ENCODE measurements at regions not wholly inside any gene's neighbourhood (a gene's known extent, or its start where the extent isn't known, plus 50 kb on each side); places are given as distances from the start of the nearest gene placed in this dataset.

DNA sequence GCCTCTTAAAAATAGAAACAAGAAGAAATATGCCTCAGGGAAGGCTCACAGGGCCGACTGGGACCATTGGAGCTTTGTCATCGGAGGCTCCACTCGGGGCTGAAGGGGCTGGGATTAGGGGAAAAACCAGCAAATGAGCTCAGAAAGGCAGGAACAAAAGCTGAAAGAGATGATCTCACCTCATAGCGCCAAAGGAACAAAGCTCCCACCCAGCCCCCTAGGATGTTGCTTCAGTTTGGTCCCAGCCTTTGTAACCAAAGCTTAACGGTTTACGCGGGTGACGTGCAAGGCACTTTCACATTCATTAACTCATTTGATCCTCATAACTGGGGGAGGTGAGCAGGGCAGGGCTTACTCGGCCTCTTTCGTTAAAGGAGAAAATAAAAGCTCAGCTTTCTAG, 168.5 kb upstream of the DYNLRB2 start:
- TF ChIP-seq, protein P1, sequence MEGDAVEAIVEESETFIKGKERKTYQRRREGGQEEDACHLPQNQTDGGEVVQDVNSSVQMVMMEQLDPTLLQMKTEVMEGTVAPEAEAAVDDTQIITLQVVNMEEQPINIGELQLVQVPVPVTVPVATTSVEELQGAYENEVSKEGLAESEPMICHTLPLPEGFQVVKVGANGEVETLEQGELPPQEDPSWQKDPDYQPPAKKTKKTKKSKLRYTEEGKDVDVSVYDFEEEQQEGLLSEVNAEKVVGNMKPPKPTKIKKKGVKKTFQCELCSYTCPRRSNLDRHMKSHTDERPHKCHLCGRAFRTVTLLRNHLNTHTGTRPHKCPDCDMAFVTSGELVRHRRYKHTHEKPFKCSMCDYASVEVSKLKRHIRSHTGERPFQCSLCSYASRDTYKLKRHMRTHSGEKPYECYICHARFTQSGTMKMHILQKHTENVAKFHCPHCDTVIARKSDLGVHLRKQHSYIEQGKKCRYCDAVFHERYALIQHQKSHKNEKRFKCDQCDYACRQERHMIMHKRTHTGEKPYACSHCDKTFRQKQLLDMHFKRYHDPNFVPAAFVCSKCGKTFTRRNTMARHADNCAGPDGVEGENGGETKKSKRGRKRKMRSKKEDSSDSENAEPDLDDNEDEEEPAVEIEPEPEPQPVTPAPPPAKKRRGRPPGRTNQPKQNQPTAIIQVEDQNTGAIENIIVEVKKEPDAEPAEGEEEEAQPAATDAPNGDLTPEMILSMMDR (IDR thresholded peaks at IDR 0.05; ENCODE audit: insufficient read depth, low read length, poor library complexity, severe bottlenecking), result no peak
- no peak for TF ChIP-seq EZH2phosphoT487 (conservative IDR thresholded peaks at IDR 0.05; ENCODE audit: low read length)

Measured in SU-DHL-6 (cell line).